Endothelial cell of umbilical vein (primary cell): ENCODE measurements at regions not wholly inside any gene's neighbourhood (a gene's known extent, or its start where the extent isn't known, plus 50 kb on each side); places are given as distances from the start of the nearest gene placed in this dataset.

Experiments
- BruUV-seq: library from RNA; stranded (reverse); fragments of 400-500 nt; replicated peaks from 2 replicates; lab custom pipeline; 2021; lab: Mats Ljungman, UMichigan
- CTCF ChIA-PET: fragments of 300-600, 350-600 bp; sonication (Branson Sonifier 250); formaldehyde crosslinking; loops from one replicate; lab custom pipeline; 2021; ENCODE audit warnings: antibody characterized with exemption, inconsistent platforms; lab: Charles Lee
- POLR2A ChIA-PET: fragments of 300-600, 350-600 bp; sonication (Branson Sonifier 250); formaldehyde crosslinking; loops from one replicate; lab custom pipeline; 2021; ENCODE audit warnings: antibody characterized with exemption, inconsistent platforms; lab: Charles Lee
- DNase-seq: peaks from one replicate; pipeline ENCODE4 v3.0.0-alpha.2; 2011; ENCODE audit warnings: low read depth, low spot score
- FAIRE-seq: peaks from 2 replicates; lab custom pipeline; 2011; peaks lifted over from hg19 to GRCh38; lab: Jason Lieb, UNC
- H2AFZ ChIP-seq: 2 replicates; pipeline ENCODE4 v1.6.0; 2012; ENCODE audit warnings: low read depth, low read length, control low read depth, inconsistent platforms
- H3K27ac ChIP-seq: 2 replicates; pipeline ENCODE4 v1.5.1; 2011; ENCODE audit warnings: low read depth, mild to moderate bottlenecking, control low read depth, low read length, moderate library complexity; ENCODE audit not compliant: insufficient read depth
- H3K27me3 ChIP-seq, 2 experiments: 2 replicates each; pipeline versions ENCODE4 v1.6.0 to v1.6.1; 2011; ENCODE audit warnings: low read length in 2 of 2, mixed read lengths in 1 of 2; ENCODE audit not compliant: control insufficient read depth in 2 of 2, insufficient read depth in 2 of 2
- H3K36me3 ChIP-seq, 2 experiments: 2 replicates in 1 of 2; 3 replicates in 1 of 2; pipeline ENCODE4 v1.5.1; 2011; ENCODE audit warnings: low read length in 2 of 2, mild to moderate bottlenecking in 1 of 2, moderate library complexity in 1 of 2; ENCODE audit not compliant: control insufficient read depth in 2 of 2, insufficient read depth in 2 of 2; ENCODE audit errors: extremely low read depth in 1 of 2
- H3K4me1 ChIP-seq: 3 replicates; pipeline ENCODE4 v1.5.1; 2011; ENCODE audit warnings: mild to moderate bottlenecking, low read length; ENCODE audit not compliant: control insufficient read depth, insufficient read depth; ENCODE audit errors: extremely low read depth
- H3K4me2 ChIP-seq: 2 replicates; pipeline ENCODE4 v1.6.1; 2011; ENCODE audit warnings: low read length, control low read depth, mixed read lengths; ENCODE audit not compliant: insufficient read depth
- H3K4me3 ChIP-seq, 3 experiments: fragments of 200-600 bp in 1 of 3; sonication (generic), shearing (Covaris generic) in 1 of 3; replicated peaks in 1 of 3; 2 replicates each; pipeline ENCODE4 v1.5.1; 2011 to 2016; ENCODE audit warnings: control low read depth in 3 of 3, low read length in 3 of 3, mild to moderate bottlenecking in 2 of 3, inconsistent platforms in 1 of 3, low read depth in 1 of 3, moderate library complexity in 1 of 3; ENCODE audit not compliant: insufficient read depth in 1 of 3
- H3K79me2 ChIP-seq: 2 replicates; pipeline ENCODE4 v1.6.0; 2012; ENCODE audit warnings: low read length, inconsistent platforms; ENCODE audit not compliant: control insufficient read depth, insufficient read depth
- H3K9ac ChIP-seq: replicated peaks from 2 replicates; pipeline ENCODE3; 2011; ENCODE audit warnings: low read length, control low read depth; ENCODE audit not compliant: insufficient read depth; ENCODE audit errors: extremely low read depth
- H3K9me1 ChIP-seq: replicated peaks from 3 replicates; pipeline ENCODE4 v1.6.0; 2011; ENCODE audit warnings: mild to moderate bottlenecking, low read length; ENCODE audit not compliant: control insufficient read depth, insufficient read depth; ENCODE audit errors: extremely low read depth
- H3K9me3 ChIP-seq: replicated peaks from 2 replicates; pipeline ENCODE4 v1.5.1; 2012; ENCODE audit warnings: low read length, inconsistent platforms; ENCODE audit not compliant: control insufficient read depth, insufficient read depth
- H4K20me1 ChIP-seq: replicated peaks from 2 replicates; pipeline ENCODE3; 2011; ENCODE audit warnings: mild to moderate bottlenecking, low read length; ENCODE audit not compliant: control insufficient read depth, insufficient read depth; ENCODE audit errors: extremely low read depth
- CTCF ChIP-seq, 2 donors: IDR thresholded peaks; 1 replicate in 1 of 2; 2 replicates in 1 of 2; pipeline ENCODE4 v1.5.1; 2011; ENCODE audit warnings: low read length in 2 of 2, mild to moderate bottlenecking in 2 of 2, moderate library complexity in 2 of 2, control low read depth in 1 of 2, inconsistent platforms in 1 of 2, low read depth in 1 of 2; ENCODE audit not compliant: insufficient read depth in 1 of 2; ENCODE audit errors: extremely low read depth in 1 of 2
- EZH2 ChIP-seq: IDR thresholded peaks from 2 replicates; pipeline ENCODE4 v1.6.1; 2012; ENCODE audit warnings: borderline replicate concordance, low read depth, mild to moderate bottlenecking, moderate library complexity, low read length, inconsistent platforms; ENCODE audit not compliant: severe bottlenecking
- FOS ChIP-seq: IDR thresholded peaks from 2 replicates; pipeline ENCODE4 v1.6.1; 2011; ENCODE audit warnings: mild to moderate bottlenecking, low read length, moderate library complexity, borderline replicate concordance; ENCODE audit not compliant: insufficient read depth
- GATA2 ChIP-seq: IDR thresholded peaks from 2 replicates; pipeline ENCODE4 v1.7.0; 2011; ENCODE audit warnings: low read depth, mild to moderate bottlenecking, moderate library complexity, mixed read lengths, low read length; ENCODE audit not compliant: insufficient read length, insufficient read depth
- JUN ChIP-seq: IDR thresholded peaks from 2 replicates; pipeline ENCODE4 v1.6.1; 2011; ENCODE audit warnings: borderline replicate concordance, low read depth; ENCODE audit not compliant: insufficient read length, insufficient read depth
- MYC ChIP-seq: IDR thresholded peaks from one replicate; pipeline ENCODE4 v1.6.1; 2011; ENCODE audit warnings: mild to moderate bottlenecking, low read depth, low read length
- POLR2A ChIP-seq: IDR thresholded peaks from 2 replicates; pipeline ENCODE4 v1.6.1; 2012; ENCODE audit warnings: low read depth, mild to moderate bottlenecking, control low read depth, low read length
- POLR2AphosphoS5 ChIP-seq: IDR thresholded peaks from 2 replicates; pipeline ENCODE4 v1.6.1; 2012; ENCODE audit warnings: low read depth, mild to moderate bottlenecking, control low read depth, low read length, moderate library complexity; ENCODE audit not compliant: insufficient read depth
- dilution Hi-C: fragments of 300-500 bp; cut with MboI; formaldehyde crosslinking; loops from one replicate; pipeline ENCODE4 v1.15.0; 2019; ENCODE audit warnings: low sequenced_read_pairs; ENCODE audit not compliant: extremely low pct_ligation_motif_present
- intact Hi-C: fragments of 100-400 bp; cut with micrococcal nuclease; formaldehyde crosslinking; loops from one replicate; pipeline ENCODE4 v1.10.0; 2022
- TF ChIP-seq, protein P1 (sequence below): IDR thresholded peaks from 2 replicates; pipeline ENCODE4 v1.6.1; 2011; ENCODE audit not compliant: insufficient read depth, insufficient read length

GRCh38 chr2:21676676-21677075 is 552.9 kb downstream of the TDRD15 start:
- Histone ChIP-seq H3K36me3 (no peaks in the 10 kb centered on the region), H3K4me2 (no peak overlapping the region), H3K79me2 (no peaks in the 10 kb centered on the region), H4K20me1 (no peaks in the 10 kb centered on the region), H3K4me3 (no peak overlapping the region), H3K27ac (no peak overlapping the region), H3K9me3 (no peaks in the 10 kb centered on the region), H2AFZ (no peak overlapping the region), H3K4me1 (no peaks in the 10 kb centered on the region), H3K9ac (no peak overlapping the region), H3K27me3 (no peaks in the 10 kb centered on the region), H3K9me1 (no peaks in the 10 kb centered on the region)
- intact Hi-C loops, result no loop called here
- TF ChIP-seq EZH2, result no peak
- ChIA-PET CTCF (no interaction called here), POLR2A (no interaction called here)
- BruUV-seq, result no TSS peak
- dilution Hi-C loops, result no loop called here
- no peak for FAIRE-seq
- DNase-seq, result no peak

DNA sequence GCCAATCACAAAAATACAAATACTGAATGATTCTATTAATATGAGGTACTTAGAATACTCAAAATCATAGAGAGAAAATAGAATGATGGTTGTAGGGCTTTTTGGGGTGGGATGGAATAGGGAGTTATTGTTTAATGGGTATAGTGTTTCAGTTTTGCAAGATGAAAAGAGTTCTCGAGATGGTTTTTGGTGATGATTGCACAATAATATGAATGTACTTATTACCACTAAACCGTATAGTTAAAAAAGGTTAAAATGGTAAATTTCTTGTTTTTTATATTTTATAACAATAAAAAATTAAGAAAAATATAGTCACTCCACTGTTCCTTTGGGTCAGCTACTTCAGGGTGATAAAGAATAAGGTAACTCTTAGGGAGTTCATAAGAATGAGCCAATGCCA is 560.1 kb downstream of the TDRD15 start:
- H3K27ac ChIP-seq, result no peak overlapping the region
- no peaks in the 10 kb centered on the region for H3K36me3 ChIP-seq
- H3K4me3 ChIP-seq, result no peak overlapping the region
- no peak for DNase-seq
- H4K20me1 ChIP-seq, result no peaks in the 10 kb centered on the region
- TF ChIP-seq POLR2A, result no peak
- no peak for TF ChIP-seq CTCF (IDR thresholded peaks at IDR 0.05; ENCODE audit: extremely low read depth in 1 of 2, insufficient read depth in 1 of 2, low read depth in 1 of 2, low read length in 2 of 2)
- no peak for TF ChIP-seq MYC
- TF ChIP-seq EZH2, result no peak
- TF ChIP-seq FOS, result no peak
- TF ChIP-seq POLR2AphosphoS5, result no peak
- no peak for TF ChIP-seq GATA2
- no peak for TF ChIP-seq JUN
- TF ChIP-seq, protein P1, sequence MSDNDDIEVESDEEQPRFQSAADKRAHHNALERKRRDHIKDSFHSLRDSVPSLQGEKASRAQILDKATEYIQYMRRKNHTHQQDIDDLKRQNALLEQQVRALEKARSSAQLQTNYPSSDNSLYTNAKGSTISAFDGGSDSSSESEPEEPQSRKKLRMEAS, result no peak
- no TSS peak for BruUV-seq
- POLR2A ChIA-PET, result no interaction called here
- H3K79me2 ChIP-seq, result no peaks in the 10 kb centered on the region
- no peak overlapping the region for H2AFZ ChIP-seq
- intact Hi-C loops, result no loop called here
- H3K9ac ChIP-seq, result no peak overlapping the region
- H3K4me2 ChIP-seq, result no peak overlapping the region
- no peaks in the 10 kb centered on the region for H3K27me3 ChIP-seq
- H3K4me1 ChIP-seq, result no peaks in the 10 kb centered on the region
- dilution Hi-C loops, result no loop called here
- no peaks in the 10 kb centered on the region for H3K9me1 ChIP-seq
- CTCF ChIA-PET, result no interaction called here
- peaks cover 6% of the 10 kb centered on the region for H3K9me3 ChIP-seq
- FAIRE-seq, result no peak
